Chondrocyte (in vitro differentiated cells): ENCODE measurements at regions not wholly inside any gene's neighbourhood (a gene's known extent, or its start where the extent isn't known, plus 50 kb on each side); places are given as distances from the start of the nearest gene placed in this dataset.

ENCODE experiments used
- DNase-seq: peaks from one replicate; pipeline ENCODE4 v3.0.0; 2021; ENCODE audit warnings: mixed read lengths, low spot score
- H3K27ac Mint-ChIP-seq: one replicate; pipeline ENCODE4 v1.8.0; 2021; ENCODE audit warnings: mild to moderate bottlenecking, moderate library complexity, mixed read lengths; ENCODE audit not compliant: unreplicated experiment
- H3K27me3 Mint-ChIP-seq: 2 replicates; pipeline ENCODE4 v1.8.0; 2021; ENCODE audit warnings: low read depth, mixed read lengths
- H3K36me3 Mint-ChIP-seq: 2 replicates; pipeline ENCODE4 v1.8.0; 2021; ENCODE audit warnings: low read depth, mixed read lengths
- H3K4me1 Mint-ChIP-seq: 2 replicates; pipeline ENCODE4 v1.8.0; 2021; ENCODE audit warnings: low read depth, mild to moderate bottlenecking, mixed read lengths
- H3K4me3 Mint-ChIP-seq: one replicate; pipeline ENCODE4 v1.8.0; 2021; ENCODE audit warnings: mild to moderate bottlenecking, moderate library complexity, mixed read lengths; ENCODE audit not compliant: unreplicated experiment
- H3K9me3 Mint-ChIP-seq: 2 replicates; pipeline ENCODE4 v1.8.0; 2021; ENCODE audit warnings: low read depth, mixed read lengths
- CTCF ChIP-seq: fragments of 200-600 bp; sonication (generic); IDR thresholded peaks from 2 replicates; pipeline ENCODE4 v1.5.0; 2021; ENCODE audit warnings: antibody characterized with exemption, mild to moderate bottlenecking, moderate library complexity

DNA sequence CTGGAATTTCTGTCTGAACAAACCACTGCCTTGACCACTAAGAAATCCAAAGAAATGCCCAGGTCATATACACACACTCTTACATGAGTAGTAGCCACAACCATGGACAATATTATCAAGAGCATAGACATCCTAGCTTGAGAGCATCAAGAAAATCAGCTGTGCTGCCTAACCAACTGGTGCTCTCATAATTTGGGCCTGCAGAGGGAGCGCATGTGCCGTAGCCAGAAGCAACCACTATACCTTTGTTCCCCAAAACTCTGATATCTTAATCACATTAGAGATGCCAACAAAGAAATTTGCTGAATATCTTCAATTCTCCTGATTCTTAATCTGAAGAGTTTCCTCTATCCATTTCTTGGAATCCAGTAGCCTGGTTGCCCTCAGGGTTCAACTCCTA lies 163.6 kb downstream of the ZNF674 start:
- Mint-ChIP-seq H3K27ac (no peak overlapping the region), H3K27me3 (no peaks in the 10 kb centered on the region), H3K4me1 (peaks cover 6% of the 10 kb centered on the region), H3K36me3 (no peaks in the 10 kb centered on the region), H3K9me3 (no peaks in the 10 kb centered on the region), H3K4me3 (no peak overlapping the region)
- DNase-seq = no peak
- peak; percentile 63 for TF ChIP-seq CTCF

DNA sequence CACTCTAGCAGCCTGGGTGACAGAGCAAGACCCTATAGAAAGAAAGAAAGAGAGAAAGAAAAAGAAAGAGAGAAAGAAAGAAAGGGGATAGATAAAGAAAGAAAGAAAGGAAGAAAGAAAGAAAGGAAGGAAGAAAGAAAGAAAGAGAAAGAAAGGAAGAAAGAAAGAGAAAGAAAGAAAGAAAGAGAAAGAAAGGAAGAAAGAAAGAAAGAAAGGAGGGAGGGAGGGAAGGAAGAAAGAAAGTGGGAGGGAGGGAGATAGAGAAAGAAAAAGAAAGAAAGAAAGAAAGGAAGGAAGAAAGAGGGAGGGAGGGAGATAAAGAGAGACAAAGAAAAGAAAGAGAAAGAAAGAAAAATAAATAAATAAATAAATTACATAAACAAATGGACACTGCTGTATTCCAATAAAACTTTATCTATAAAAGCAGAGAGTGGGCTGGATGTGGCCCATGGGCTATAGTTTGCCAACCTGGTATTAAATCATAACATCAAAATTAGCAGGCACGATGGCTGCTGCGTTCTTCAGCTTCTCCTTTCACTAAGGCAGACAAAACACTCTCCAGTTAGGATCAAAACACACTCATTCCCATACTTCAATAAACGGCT lies 165.0 kb downstream of the ZNF674 start:
- no peaks in the 10 kb centered on the region for H3K36me3 Mint-ChIP-seq
- no peak for DNase-seq
- H3K27me3 Mint-ChIP-seq = no peaks in the 10 kb centered on the region
- no peak overlapping the region for H3K4me3 Mint-ChIP-seq
- no peaks in the 10 kb centered on the region for H3K9me3 Mint-ChIP-seq
- H3K27ac Mint-ChIP-seq = peak overlapping the region; percentile 76
- no peak for TF ChIP-seq CTCF
- H3K4me1 Mint-ChIP-seq = peaks cover 20% of the 10 kb centered on the region

- H3K9me3 Mint-ChIP-seq = no peaks in the 10 kb centered on the region
- TF ChIP-seq CTCF = peak; percentile 85
- no peaks in the 10 kb centered on the region for H3K27me3 Mint-ChIP-seq
- H3K4me1 Mint-ChIP-seq = peaks cover 20% of the 10 kb centered on the region
- H3K36me3 Mint-ChIP-seq = no peaks in the 10 kb centered on the region
- H3K4me3 Mint-ChIP-seq = no peak overlapping the region
- no peak for DNase-seq
- peak overlapping the region; percentile 13 for H3K27ac Mint-ChIP-seq
These were observed 168.9 kb downstream of the ZNF674 start for GRCh38 chrX:46376246-46376885.

DNA sequence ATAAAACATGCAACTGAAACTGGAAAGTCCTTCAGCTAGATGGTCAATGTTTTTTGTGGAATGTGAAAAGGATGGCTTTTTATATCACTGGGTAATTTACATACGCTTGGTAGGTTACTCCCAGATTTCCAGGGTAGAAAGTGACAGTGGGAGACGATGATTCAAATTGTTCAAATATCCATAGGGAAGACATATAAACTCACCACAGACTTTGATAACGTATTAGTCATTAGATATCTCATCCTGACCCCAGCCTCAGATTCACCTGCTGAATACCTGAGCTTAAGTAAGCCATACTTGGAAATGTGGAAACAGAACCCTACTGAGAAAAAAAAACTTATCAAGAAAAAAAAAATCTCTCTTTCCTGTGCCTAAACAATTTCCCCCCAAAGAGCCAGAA lies 169.4 kb downstream of the ZNF674 start:
- Mint-ChIP-seq H3K4me3 (no peak overlapping the region), H3K4me1 (peaks cover 20% of the 10 kb centered on the region), H3K27me3 (no peaks in the 10 kb centered on the region), H3K36me3 (no peaks in the 10 kb centered on the region), H3K27ac (peak overlapping the region; percentile 13), H3K9me3 (no peaks in the 10 kb centered on the region)
- no peak for TF ChIP-seq CTCF
- DNase-seq = no peak

GRCh38 chrX:46374371-46374770 lies 170.8 kb downstream of the ZNF674 start:
- TF ChIP-seq CTCF = no peak
- no peaks in the 10 kb centered on the region for H3K36me3 Mint-ChIP-seq
- DNase-seq = no peak
- H3K27me3 Mint-ChIP-seq = no peaks in the 10 kb centered on the region
- H3K4me1 Mint-ChIP-seq = peaks cover 15% of the 10 kb centered on the region
- H3K4me3 Mint-ChIP-seq = no peak overlapping the region
- no peaks in the 10 kb centered on the region for H3K9me3 Mint-ChIP-seq
- H3K27ac Mint-ChIP-seq = no peak overlapping the region
